Lower leg skin (tissue), 4 donors: ENCODE measurements at regions not wholly inside any gene's neighbourhood (a gene's known extent, or its start where the extent isn't known, plus 50 kb on each side); places are given as distances from the start of the nearest gene placed in this dataset.

Experiments used
- DNase-seq, 2 donors: peaks; one replicate each; pipeline ENCODE4 v3.0.0-alpha.2; 2019; ENCODE audit warnings: low spot score in 2 of 2
- H3K4me3 ChIP-seq: fragments of 200-600 bp; sonication (generic); 2 replicates; pipeline ENCODE4 v1.5.1; 2017; ENCODE audit warnings: mild to moderate bottlenecking, low read depth; ENCODE audit not compliant: poor library complexity, severe bottlenecking
- POLR2A ChIP-seq, 2 donors: fragments of 450-650 bp; IDR thresholded peaks; one replicate each; pipeline ENCODE4 v1.6.1; 2016 to 2017; ENCODE audit warnings: antibody characterized with exemption in 2 of 2, mild to moderate bottlenecking in 1 of 2, moderate library complexity in 1 of 2
- WGBS, 2 donors: methylation state at CpG; one replicate each; pipeline ENCODE4 v1.1.5; 2018; 5-methylcytosine and 5-hydroxymethylcytosine counted together
- intact Hi-C: fragments of 100-400 bp; cut with DNase I; formaldehyde crosslinking; loops from one replicate; pipeline ENCODE4 v1.15.0; 2023; ENCODE audit warnings: low total_unique reads
- TF ChIP-seq, protein P1 (sequence below), 3 donors: fragments of 450-650 bp; IDR thresholded peaks; one replicate each; pipeline ENCODE4 v1.5.1; 2016; ENCODE audit warnings: antibody characterized with exemption in 3 of 3, mild to moderate bottlenecking in 3 of 3, moderate library complexity in 2 of 3

DNA sequence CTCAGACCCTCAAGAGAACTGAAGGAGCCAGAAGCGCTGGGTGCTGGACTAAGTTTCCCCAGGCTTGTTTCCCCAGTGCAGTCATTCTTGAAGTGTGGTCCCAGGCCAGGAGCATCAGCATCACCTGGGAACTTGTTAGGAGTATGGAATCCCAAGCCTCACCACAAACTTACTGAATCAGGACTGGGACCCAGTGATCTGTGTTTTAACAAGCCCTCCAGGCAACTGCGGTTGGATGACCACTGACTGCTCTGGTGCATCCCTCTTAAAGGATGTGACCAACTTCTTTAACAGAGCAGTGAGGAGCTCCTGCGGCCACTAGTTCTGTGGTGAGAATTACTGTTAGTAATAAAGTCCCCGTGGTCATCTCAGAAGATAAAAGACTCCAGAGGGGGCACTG lies 62.4 kb upstream of the DAZL start:
- no peak for DNase-seq
- intact Hi-C loops: no loop called here
- 66 to 77% methylated on average over 4 of the region's 4 CpGs for WGBS, 2 donors
- no peak overlapping the region for H3K4me3 ChIP-seq
- TF ChIP-seq, protein P1, sequence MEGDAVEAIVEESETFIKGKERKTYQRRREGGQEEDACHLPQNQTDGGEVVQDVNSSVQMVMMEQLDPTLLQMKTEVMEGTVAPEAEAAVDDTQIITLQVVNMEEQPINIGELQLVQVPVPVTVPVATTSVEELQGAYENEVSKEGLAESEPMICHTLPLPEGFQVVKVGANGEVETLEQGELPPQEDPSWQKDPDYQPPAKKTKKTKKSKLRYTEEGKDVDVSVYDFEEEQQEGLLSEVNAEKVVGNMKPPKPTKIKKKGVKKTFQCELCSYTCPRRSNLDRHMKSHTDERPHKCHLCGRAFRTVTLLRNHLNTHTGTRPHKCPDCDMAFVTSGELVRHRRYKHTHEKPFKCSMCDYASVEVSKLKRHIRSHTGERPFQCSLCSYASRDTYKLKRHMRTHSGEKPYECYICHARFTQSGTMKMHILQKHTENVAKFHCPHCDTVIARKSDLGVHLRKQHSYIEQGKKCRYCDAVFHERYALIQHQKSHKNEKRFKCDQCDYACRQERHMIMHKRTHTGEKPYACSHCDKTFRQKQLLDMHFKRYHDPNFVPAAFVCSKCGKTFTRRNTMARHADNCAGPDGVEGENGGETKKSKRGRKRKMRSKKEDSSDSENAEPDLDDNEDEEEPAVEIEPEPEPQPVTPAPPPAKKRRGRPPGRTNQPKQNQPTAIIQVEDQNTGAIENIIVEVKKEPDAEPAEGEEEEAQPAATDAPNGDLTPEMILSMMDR (IDR thresholded peaks at IDR 0.05): no peak
- TF ChIP-seq POLR2A (IDR thresholded peaks at IDR 0.05): no peak

DNA sequence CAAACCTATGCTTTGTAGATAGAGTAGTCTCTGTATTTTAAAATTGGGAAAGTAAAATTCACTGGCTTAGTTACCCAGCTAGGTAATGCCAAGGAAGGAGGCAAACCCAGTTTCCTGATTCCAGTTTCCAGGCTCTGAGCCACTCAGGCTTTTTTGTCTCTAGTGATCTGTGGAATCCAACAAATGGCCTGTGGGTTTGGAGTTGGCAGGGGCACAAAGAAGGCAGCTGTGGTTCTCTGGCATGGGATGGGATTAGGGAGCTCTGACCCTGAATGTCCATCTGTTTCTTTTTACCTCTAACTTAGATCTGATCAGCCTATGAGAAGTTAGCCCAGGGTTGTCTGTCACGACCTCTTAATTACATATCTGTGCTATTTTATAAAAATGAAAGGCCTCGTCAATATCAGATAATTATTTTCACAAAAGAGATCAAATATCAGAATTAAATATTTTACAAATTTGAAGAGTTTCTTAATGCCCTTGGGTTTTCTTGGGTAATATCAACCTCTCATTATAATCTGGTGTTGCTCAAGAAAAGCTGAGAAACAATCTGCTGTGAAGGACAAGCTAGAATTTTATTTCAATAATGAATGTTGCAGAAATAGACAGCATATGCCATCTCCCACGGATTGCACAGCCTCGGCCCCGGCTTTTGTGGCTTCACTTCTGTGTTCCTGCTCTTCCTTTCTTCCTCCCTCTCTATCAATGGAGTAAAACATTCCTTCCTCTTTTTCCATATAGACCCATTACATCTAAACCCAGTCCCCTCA lies 63.7 kb upstream of the DAZL start:
- no peak for DNase-seq
- 65 to 78% methylated on average over 5 of the region's 5 CpGs for WGBS, 2 donors
- intact Hi-C loops: no loop called here
- no peak overlapping the region for H3K4me3 ChIP-seq
- TF ChIP-seq, protein P1 (IDR thresholded peaks at IDR 0.05): no peak
- TF ChIP-seq POLR2A (IDR thresholded peaks at IDR 0.05): no peak

DNA sequence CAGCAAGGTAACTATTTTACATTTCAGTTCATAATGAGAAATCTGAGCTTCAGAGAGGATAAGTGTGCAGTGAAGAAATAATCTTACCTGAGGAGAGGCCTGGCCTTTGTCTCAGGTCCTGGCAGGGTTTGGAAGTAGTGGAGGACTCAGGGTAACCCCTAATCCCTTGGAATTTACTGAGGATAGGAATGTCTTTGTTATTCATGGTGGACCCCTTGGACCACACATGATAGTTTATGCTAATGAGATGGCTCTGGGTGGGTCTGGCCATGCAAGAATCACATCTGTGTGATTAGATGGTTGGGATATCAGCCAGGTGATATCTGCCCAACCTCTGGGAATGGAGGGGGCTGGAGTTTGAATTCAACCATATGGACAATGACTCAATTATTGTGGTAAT lies 65.0 kb upstream of the DAZL start:
- no peak for DNase-seq
- H3K4me3 ChIP-seq: no peak overlapping the region
- intact Hi-C loops: no loop called here
- TF ChIP-seq POLR2A (IDR thresholded peaks at IDR 0.05): no peak

DNA sequence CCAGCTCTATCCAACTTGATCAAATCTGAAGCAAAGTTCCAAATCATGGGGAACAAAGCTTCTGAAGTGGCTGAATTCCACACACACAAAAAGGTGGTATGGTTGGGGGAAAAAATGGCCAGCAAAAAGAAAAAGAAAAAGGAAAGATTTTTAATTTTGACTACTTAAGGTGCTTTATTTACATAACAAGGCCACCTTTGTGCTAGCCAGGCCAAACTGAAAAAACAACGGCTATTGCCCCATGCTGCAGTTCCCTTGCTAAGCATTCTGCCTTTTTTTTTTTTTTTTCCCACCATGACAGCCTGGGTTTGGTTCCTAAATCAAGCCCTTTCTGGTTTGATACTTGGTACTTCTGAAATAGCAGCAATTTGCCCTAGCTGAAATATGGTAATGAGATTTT lies 66.5 kb upstream of the DAZL start:
- TF ChIP-seq, protein P1 (IDR thresholded peaks at IDR 0.05): no peak
- TF ChIP-seq POLR2A (IDR thresholded peaks at IDR 0.05): no peak
- no peak overlapping the region for H3K4me3 ChIP-seq
- no peak for DNase-seq
- intact Hi-C loops: no loop called here
- WGBS, 2 donors: 60 to 78% methylated on average over 1 of the region's 1 CpG

DNA sequence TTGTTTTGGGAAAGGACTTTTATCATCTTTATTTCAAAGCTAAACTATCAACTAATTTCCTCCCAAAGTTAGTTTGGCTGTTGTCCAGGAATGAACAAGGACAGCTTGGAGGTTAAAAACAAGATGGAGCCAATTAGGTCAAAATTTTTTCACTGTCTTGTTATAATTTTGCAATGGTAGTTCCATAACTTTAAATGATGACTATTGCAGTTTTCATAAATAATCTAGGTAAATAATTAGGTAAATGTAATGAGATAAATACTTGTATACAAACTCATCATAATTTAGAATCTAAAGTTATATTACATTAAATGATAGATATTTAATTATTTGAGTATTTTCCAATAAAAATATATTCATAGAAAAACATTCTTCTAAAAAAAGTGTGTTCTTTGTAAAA lies 68.3 kb upstream of the DAZL start:
- no peak for DNase-seq
- H3K4me3 ChIP-seq: no peak overlapping the region
- intact Hi-C loops: no loop called here
- TF ChIP-seq, protein P1 (IDR thresholded peaks at IDR 0.05): no peak
- TF ChIP-seq POLR2A (IDR thresholded peaks at IDR 0.05): no peak

DNA sequence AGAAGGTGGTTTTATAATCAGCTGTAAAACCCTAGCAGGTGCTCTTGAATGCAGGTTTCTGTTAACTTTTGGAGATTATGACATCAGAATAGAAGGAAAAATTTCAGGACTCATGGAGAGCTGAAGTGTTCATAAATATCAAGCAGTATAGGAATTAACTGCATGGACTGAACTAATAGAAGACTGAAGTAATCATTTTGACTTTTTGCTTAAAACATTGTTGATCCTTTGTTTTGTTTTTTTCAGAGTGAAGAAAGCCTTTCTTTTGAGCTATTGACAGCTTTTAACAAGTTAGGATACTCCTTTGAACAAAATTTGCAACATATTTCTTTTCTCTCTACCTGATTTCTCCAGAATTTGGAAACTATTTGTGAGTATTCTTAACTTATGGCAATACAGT lies 70.6 kb upstream of the DAZL start:
- TF ChIP-seq, protein P1 (IDR thresholded peaks at IDR 0.05): no peak
- no peak for TF ChIP-seq POLR2A (IDR thresholded peaks at IDR 0.05)
- intact Hi-C loops: no loop called here
- no peak for DNase-seq
- no peak overlapping the region for H3K4me3 ChIP-seq
